Mesendoderm (in vitro differentiated cells): ENCODE measurements at regions not wholly inside any gene's neighbourhood (a gene's known extent, or its start where the extent isn't known, plus 50 kb on each side); places are given as distances from the start of the nearest gene placed in this dataset.

Source experiments
- DNase-seq: peaks from one replicate; pipeline ENCODE4 v3.0.0; 2013
- H2AK5ac ChIP-seq: 2 replicates; pipeline ENCODE4 v1.6.1; 2013; ENCODE audit warnings: low read length, inconsistent platforms
- H2BK120ac ChIP-seq: 2 replicates; pipeline ENCODE4 v1.6.1; 2013; ENCODE audit warnings: low read depth, mild to moderate bottlenecking, low read length, moderate library complexity, mixed read lengths
- H2BK15ac ChIP-seq: replicated peaks from 2 replicates; pipeline ENCODE4 v1.6.1; 2013; ENCODE audit warnings: low read depth, mild to moderate bottlenecking, moderate library complexity
- H2BK5ac ChIP-seq: 2 replicates; pipeline ENCODE4 v1.6.1; 2013; ENCODE audit warnings: low read length, inconsistent platforms
- H3K18ac ChIP-seq: 2 replicates; pipeline ENCODE4 v1.6.1; 2013; ENCODE audit warnings: mild to moderate bottlenecking, low read length, mixed read lengths
- H3K23ac ChIP-seq: one replicate; pipeline ENCODE4 v1.6.1; 2013; ENCODE audit warnings: low read length
- H3K27ac ChIP-seq: 2 replicates; pipeline ENCODE4 v1.5.1; 2013; ENCODE audit warnings: low read depth, mild to moderate bottlenecking, inconsistent platforms, low read length, moderate library complexity
- H3K27me3 ChIP-seq: 2 replicates; pipeline ENCODE4 v1.6.1; 2013; ENCODE audit warnings: low read length, control low read depth, mild to moderate bottlenecking, inconsistent platforms; ENCODE audit not compliant: insufficient read depth, poor library complexity
- H3K36me3 ChIP-seq: 2 replicates; pipeline ENCODE4 v1.6.1; 2013; ENCODE audit warnings: low read length, inconsistent platforms; ENCODE audit not compliant: control insufficient read depth, insufficient read depth
- H3K4ac ChIP-seq: one replicate; pipeline ENCODE4 v1.6.1; 2013; ENCODE audit warnings: low read depth, mild to moderate bottlenecking, low read length, moderate library complexity
- H3K4me1 ChIP-seq: 2 replicates; pipeline ENCODE4 v1.6.1; 2013; ENCODE audit warnings: low read depth, low read length, inconsistent platforms; ENCODE audit not compliant: control insufficient read depth
- H3K4me2 ChIP-seq: 2 replicates; pipeline ENCODE4 v1.6.1; 2013; ENCODE audit warnings: low read length
- H3K4me3 ChIP-seq: 2 replicates; pipeline ENCODE4 v1.5.1; 2013; ENCODE audit warnings: mild to moderate bottlenecking, low read length
- H3K56ac ChIP-seq: one replicate; pipeline ENCODE4 v1.6.1; 2013; ENCODE audit warnings: low read length
- H3K79me1 ChIP-seq: 2 replicates; pipeline ENCODE4 v1.6.1; 2013; ENCODE audit warnings: low read length, inconsistent platforms
- H3K79me2 ChIP-seq: 2 replicates; pipeline ENCODE4 v1.6.1; 2013; ENCODE audit warnings: mild to moderate bottlenecking, low read length; ENCODE audit not compliant: control insufficient read depth, insufficient read depth
- H3K9ac ChIP-seq: 2 replicates; pipeline ENCODE4 v1.6.1; 2013; ENCODE audit warnings: low read length, inconsistent platforms
- H4K5ac ChIP-seq: one replicate; pipeline ENCODE4 v1.6.1; 2013; ENCODE audit warnings: low read length
- H4K8ac ChIP-seq: one replicate; pipeline ENCODE4 v1.6.1; 2013; ENCODE audit warnings: low read depth, mild to moderate bottlenecking, control low read depth, low read length, moderate library complexity
- WGBS: extraction: QIAGEN DNeasy Blood & Tissue Kit; methylation state at CpG from one replicate; pipeline ENCODE4 v1.1.7; 2013; ENCODE audit warnings: low lambda C conversion rate, missing lambda C conversion rate; ENCODE audit not compliant: insufficient coverage; ENCODE audit errors: extremely low coverage; 5-methylcytosine and 5-hydroxymethylcytosine counted together

- Histone ChIP-seq H3K79me1 (no peaks in the 10 kb centered on the region), H3K27me3 (no peaks in the 10 kb centered on the region), H4K5ac (no peak overlapping the region), H3K56ac (no peak overlapping the region), H2BK120ac (no peak overlapping the region), H3K27ac (no peak overlapping the region), H3K79me2 (no peaks in the 10 kb centered on the region), H3K18ac (peak overlapping the region; percentile 61), H3K9ac (no peak overlapping the region), H3K4me1 (peaks cover 3% of the 10 kb centered on the region), H3K23ac (no peak overlapping the region), H3K4me2 (no peak overlapping the region), H3K36me3 (no peaks in the 10 kb centered on the region), H2AK5ac (no peak overlapping the region), H3K4me3 (no peak overlapping the region), H2BK5ac (no peak overlapping the region), H3K4ac (peak overlapping the region; percentile 68), H4K8ac (no peak overlapping the region), H2BK15ac (no peak overlapping the region)
- no CpG with 5 or more reads among the region's 5 CpGs for WGBS
- no peak for DNase-seq
Measured at GRCh38 chr10:80909254-80909653, 371.6 kb downstream of the SH2D4B start.

- no peak overlapping the region for H4K8ac ChIP-seq
- no peak overlapping the region for H2BK120ac ChIP-seq
- no peak overlapping the region for H2BK5ac ChIP-seq
- no peak overlapping the region for H3K27ac ChIP-seq
- H3K4me1 ChIP-seq: peaks cover 5% of the 10 kb centered on the region
- H3K79me2 ChIP-seq: no peaks in the 10 kb centered on the region
- H3K36me3 ChIP-seq: no peaks in the 10 kb centered on the region
- DNase-seq: no peak
- no peak overlapping the region for H4K5ac ChIP-seq
- no peak overlapping the region for H3K4me3 ChIP-seq
- no peaks in the 10 kb centered on the region for H3K27me3 ChIP-seq
- no CpG with 5 or more reads among the region's 5 CpGs for WGBS
- H3K9ac ChIP-seq: no peak overlapping the region
- no peak overlapping the region for H3K18ac ChIP-seq
- no peak overlapping the region for H3K56ac ChIP-seq
- no peak overlapping the region for H3K4me2 ChIP-seq
- H2BK15ac ChIP-seq: no peak overlapping the region
- H2AK5ac ChIP-seq: no peak overlapping the region
- H3K23ac ChIP-seq: no peak overlapping the region
- no peak overlapping the region for H3K4ac ChIP-seq
- H3K79me1 ChIP-seq: no peaks in the 10 kb centered on the region
Measured at GRCh38 chr10:80917636-80918035, 379.9 kb downstream of the SH2D4B start.

- Histone ChIP-seq H2BK15ac (no peak overlapping the region), H3K27me3 (no peaks in the 10 kb centered on the region), H3K23ac (no peak overlapping the region), H3K36me3 (no peaks in the 10 kb centered on the region), H2BK120ac (no peak overlapping the region), H3K79me1 (no peaks in the 10 kb centered on the region), H3K9ac (no peak overlapping the region), H3K79me2 (no peaks in the 10 kb centered on the region), H3K56ac (no peak overlapping the region), H3K18ac (no peak overlapping the region), H3K4me3 (no peak overlapping the region), H4K5ac (no peak overlapping the region), H2BK5ac (no peak overlapping the region), H3K4me1 (peaks cover 2% of the 10 kb centered on the region), H3K27ac (no peak overlapping the region), H2AK5ac (no peak overlapping the region), H4K8ac (no peak overlapping the region), H3K4ac (no peak overlapping the region), H3K4me2 (no peak overlapping the region)
- DNase-seq: no peak
- WGBS: no CpG with 5 or more reads among the region's 2 CpGs
Measured at GRCh38 chr10:80921032-80921431, 383.3 kb downstream of the SH2D4B start.

- Histone ChIP-seq H3K4me1 (peaks cover 2% of the 10 kb centered on the region), H3K27me3 (no peaks in the 10 kb centered on the region)
- DNase-seq: peak; percentile 76
Measured at GRCh38 chr10:80924063-80924952, 386.6 kb downstream of the SH2D4B start.

GRCh38 chr10:80927419-80928078, 389.8 kb downstream of the SH2D4B start:
- Histone ChIP-seq H4K5ac (no peak overlapping the region), H3K27ac (no peak overlapping the region), H2AK5ac (no peak overlapping the region), H3K56ac (peak overlapping the region; percentile 10), H2BK15ac (no peak overlapping the region), H3K4me2 (no peak overlapping the region), H2BK120ac (peak overlapping the region; percentile 82), H3K4me1 (no peaks in the 10 kb centered on the region), H2BK5ac (no peak overlapping the region), H3K9ac (no peak overlapping the region), H3K79me1 (no peaks in the 10 kb centered on the region), H4K8ac (peak overlapping the region; percentile 93), H3K36me3 (no peaks in the 10 kb centered on the region), H3K27me3 (no peaks in the 10 kb centered on the region), H3K4ac (no peak overlapping the region), H3K18ac (peak overlapping the region; percentile 18), H3K79me2 (no peaks in the 10 kb centered on the region), H3K23ac (no peak overlapping the region), H3K4me3 (no peak overlapping the region)
- no peak for DNase-seq
- WGBS: no CpG with 5 or more reads among the region's 5 CpGs

More at GRCh38 chr10:80924063-80924952, 386.6 kb downstream of the SH2D4B start:
- no peaks in the 10 kb centered on the region for H3K79me2 ChIP-seq
- H3K18ac ChIP-seq: no peak overlapping the region
- no peak overlapping the region for H2BK5ac ChIP-seq
- no peak overlapping the region for H3K56ac ChIP-seq
- no peaks in the 10 kb centered on the region for H3K36me3 ChIP-seq
- no peak overlapping the region for H2BK120ac ChIP-seq
- no peak overlapping the region for H3K9ac ChIP-seq
- no peaks in the 10 kb centered on the region for H3K79me1 ChIP-seq
- H3K23ac ChIP-seq: no peak overlapping the region
- no peak overlapping the region for H4K5ac ChIP-seq
- H3K4ac ChIP-seq: no peak overlapping the region
- no peak overlapping the region for H2BK15ac ChIP-seq
- H3K27ac ChIP-seq: no peak overlapping the region
- H3K4me2 ChIP-seq: no peak overlapping the region
- no peak overlapping the region for H4K8ac ChIP-seq
- no peak overlapping the region for H2AK5ac ChIP-seq
- no CpG with 5 or more reads among the region's 7 CpGs for WGBS
- H3K4me3 ChIP-seq: no peak overlapping the region
